Esophagus muscularis mucosa (tissue), 4 donors: ENCODE measurements at regions not wholly inside any gene's neighbourhood (a gene's known extent, or its start where the extent isn't known, plus 50 kb on each side); places are given as distances from the start of the nearest gene placed in this dataset.
A peak's percentile ranks its signal among the peaks of the same experiment; 100 is the strongest.

ENCODE experiments used
- DNase-seq: peaks from one replicate; pipeline ENCODE4 v3.0.0-alpha.2; 2017; ENCODE audit errors: extremely low spot score
- H3K27ac ChIP-seq, 4 donors: fragments of 200-600 bp; sonication (generic); replicated peaks in 1 of 4; 1 replicate in 3 of 4; 2 replicates in 1 of 4; pipeline ENCODE4 v1.5.1; 2016 to 2019; ENCODE audit warnings: mild to moderate bottlenecking in 1 of 4
- H3K27me3 ChIP-seq, 4 donors: fragments of 200-600 bp; sonication (generic); one replicate each; pipeline versions ENCODE4 v1.5.1 to v1.6.0; 2016 to 2019
- H3K36me3 ChIP-seq, 4 donors: fragments of 200-600 bp; sonication (generic); one replicate each; pipeline ENCODE4 v1.5.1; 2016 to 2019
- H3K4me1 ChIP-seq, 4 donors: fragments of 200-600 bp; sonication (generic); one replicate each; pipeline ENCODE4 v1.5.1; 2016 to 2019
- H3K4me3 ChIP-seq, 4 donors: fragments of 200-600 bp; sonication (generic); 1 replicate in 2 of 4; 2 replicates in 2 of 4; pipeline ENCODE4 v1.5.1; 2016 to 2019; ENCODE audit warnings: mild to moderate bottlenecking in 4 of 4, moderate library complexity in 1 of 4
- H3K9me3 ChIP-seq, 4 donors: fragments of 200-600 bp; sonication (generic); 1 replicate in 3 of 4; 2 replicates in 1 of 4; pipeline ENCODE4 v1.5.1; 2016 to 2019
- CTCF ChIP-seq, 3 experiments: fragments of 200-600 bp in 2 of 3; fragments of 450-650 bp in 1 of 3; sonication (generic) in 2 of 3; IDR thresholded peaks; one replicate each; pipeline ENCODE4 v1.5.1; 2017 to 2019; ENCODE audit warnings: antibody characterized with exemption in 3 of 3, mild to moderate bottlenecking in 2 of 3, moderate library complexity in 1 of 3
- EP300 ChIP-seq: sonication (generic); formaldehyde crosslinking; IDR thresholded peaks from one replicate; pipeline ENCODE4 v1.6.1; 2017; ENCODE audit warnings: antibody characterized with exemption
- POLR2A ChIP-seq: fragments of 450-650 bp; IDR thresholded peaks from one replicate; pipeline ENCODE4 v1.6.1; 2017; ENCODE audit warnings: antibody characterized with exemption, moderate library complexity, mild to moderate bottlenecking, low read depth
- POLR2AphosphoS5 ChIP-seq, 2 donors: sonication (generic); formaldehyde crosslinking; IDR thresholded peaks; one replicate each; pipeline ENCODE4 v1.6.1; 2017; ENCODE audit warnings: antibody characterized with exemption in 2 of 2
- WGBS: methylation state at CpG from one replicate; pipeline ENCODE4 v1.1.5; 2018; 5-methylcytosine and 5-hydroxymethylcytosine counted together
- intact Hi-C: fragments of 100-400 bp; cut with DNase I; formaldehyde crosslinking; loops from one replicate; pipeline ENCODE4 v1.15.1; 2023

- Histone ChIP-seq H3K9me3 (no peaks in the 10 kb centered on the region), H3K27ac (no peak overlapping the region), H3K36me3 (no peaks in the 10 kb centered on the region), H3K27me3 (no peaks in the 10 kb centered on the region), H3K4me3 (no peak overlapping the region), H3K4me1 (peaks cover 0 to 10% (median 7%) of the 10 kb centered on the region in 4 donors)
- no peak for DNase-seq
- WGBS = 91% methylated on average over 8 of the region's 8 CpGs
- TF ChIP-seq EP300 (no peak), POLR2A (no peak), CTCF (IDR thresholded peaks at IDR 0.05) (no peak), POLR2AphosphoS5 (IDR thresholded peaks at IDR 0.05) (no peak)
- intact Hi-C loops = loop anchor here (5.0 to 10.0 kb wide), 4 partner anchors 160 to 1818 kb away; no protein-coding TSS in a partner anchor
These were observed 64.8 kb upstream of the GALNT5 start for GRCh38 chr2:157192445-157193423.

- no peak for DNase-seq
- TF ChIP-seq POLR2A = no peak
- no peak for TF ChIP-seq CTCF (IDR thresholded peaks at IDR 0.05)
- TF ChIP-seq EP300 = no peak
- no peak for TF ChIP-seq POLR2AphosphoS5 (IDR thresholded peaks at IDR 0.05)
- Histone ChIP-seq H3K9me3 (no peaks in the 10 kb centered on the region), H3K4me3 (no peak overlapping the region), H3K27me3 (no peaks in the 10 kb centered on the region), H3K27ac (no peak overlapping the region), H3K4me1 (peaks cover 0 to 10% (median 7%) of the 10 kb centered on the region in 4 donors), H3K36me3 (no peaks in the 10 kb centered on the region)
- intact Hi-C loops = loop anchor here (5.0 to 10.0 kb wide), 4 partner anchors 161 to 1819 kb away; no protein-coding TSS in a partner anchor
These were observed 64.0 kb upstream of the GALNT5 start for GRCh38 chr2:157193461-157193860.

GRCh38 chr2:157194097-157194688 is 63.3 kb upstream of the GALNT5 start:
- WGBS = 0% methylated on average over 2 of the region's 2 CpGs
- TF ChIP-seq CTCF (IDR thresholded peaks at IDR 0.05) (peak; percentile 70 to 82 (median 77)), POLR2AphosphoS5 (IDR thresholded peaks at IDR 0.05) (no peak)

GRCh38 chr2:157194844-157195243 is 62.7 kb upstream of the GALNT5 start:
- Histone ChIP-seq H3K4me3 (no peak overlapping the region), H3K36me3 (no peaks in the 10 kb centered on the region), H3K27me3 (no peaks in the 10 kb centered on the region), H3K4me1 (peaks cover 0 to 10% (median 7%) of the 10 kb centered on the region in 4 donors), H3K9me3 (no peaks in the 10 kb centered on the region), H3K27ac (no peak overlapping the region)
- TF ChIP-seq POLR2A = no peak
- TF ChIP-seq POLR2AphosphoS5 (IDR thresholded peaks at IDR 0.05) = no peak
- no peak for TF ChIP-seq CTCF (IDR thresholded peaks at IDR 0.05)
- TF ChIP-seq EP300 = no peak
- DNase-seq = no peak
- intact Hi-C loops = loop anchor here (5.0 to 10.0 kb wide), 4 partner anchors 163 to 1820 kb away; no protein-coding TSS in a partner anchor
- 80% methylated on average over 4 of the region's 4 CpGs for WGBS

More at GRCh38 chr2:157194097-157194688, 63.3 kb upstream of the GALNT5 start:
- peaks cover 0 to 10% (median 7%) of the 10 kb centered on the region in 4 donors for H3K4me1 ChIP-seq
- no peak overlapping the region for H3K27ac ChIP-seq
- no peaks in the 10 kb centered on the region for H3K27me3 ChIP-seq
- intact Hi-C loops = loop anchor here (5.0 to 10.0 kb wide), 4 partner anchors 162 to 1819 kb away; no protein-coding TSS in a partner anchor
- no peaks in the 10 kb centered on the region for H3K36me3 ChIP-seq
- H3K4me3 ChIP-seq = no peak overlapping the region
- DNase-seq = no peak
- no peaks in the 10 kb centered on the region for H3K9me3 ChIP-seq
